ENCODE measurements at regions not wholly inside any gene's neighbourhood (a gene's known extent, or its start where the extent isn't known, plus 50 kb on each side); places are given as distances from the start of the nearest gene placed in this dataset.

GRCh38 chr9:80596579-80596978, 1024.8 kb downstream of the TLE4 start:
- H3K9me3 ChIP-seq (ENCODE audit: control insufficient read depth in 2 of 2, insufficient read depth in 1 of 2, low read length in 1 of 2): no peaks in the 10 kb centered on the region

GRCh38 chr9:80595192-80595591, 1023.4 kb downstream of the TLE4 start:
- Histone ChIP-seq H3K27ac (ENCODE audit: low read depth in 1 of 2, low read length in 1 of 2) (no peak overlapping the region), H3K4me3 (ENCODE audit: low read length in 2 of 2) (no peak overlapping the region), H3K9me3 (ENCODE audit: control insufficient read depth in 2 of 2, insufficient read depth in 1 of 2, low read length in 1 of 2) (no peaks in the 10 kb centered on the region), H3K36me3 (ENCODE audit: control insufficient read depth in 2 of 2, insufficient read depth in 2 of 2, low read length in 1 of 2) (no peaks in the 10 kb centered on the region), H3K4me1 (ENCODE audit: control insufficient read depth in 2 of 2, insufficient read depth in 2 of 2, low read length in 2 of 2) (no peaks in the 10 kb centered on the region), H3K27me3 (ENCODE audit: control insufficient read depth in 2 of 2, insufficient read depth in 1 of 2, low read length in 1 of 2) (no peaks in the 10 kb centered on the region)
- no peak for DNase-seq (ENCODE audit: low read depth in 6 of 9, low spot score in 9 of 9)
- 96% methylated on average over 4 of the region's 4 CpGs for WGBS

More at GRCh38 chr9:80596579-80596978, 1024.8 kb downstream of the TLE4 start:
- DNase-seq (ENCODE audit: low read depth in 6 of 9, low spot score in 9 of 9): no peak
- Histone ChIP-seq H3K27me3 (ENCODE audit: control insufficient read depth in 2 of 2, insufficient read depth in 1 of 2, low read length in 1 of 2) (no peaks in the 10 kb centered on the region), H3K4me3 (ENCODE audit: low read length in 2 of 2) (no peak overlapping the region), H3K4me1 (ENCODE audit: control insufficient read depth in 2 of 2, insufficient read depth in 2 of 2, low read length in 2 of 2) (no peaks in the 10 kb centered on the region), H3K27ac (ENCODE audit: low read depth in 1 of 2, low read length in 1 of 2) (no peak overlapping the region), H3K36me3 (ENCODE audit: control insufficient read depth in 2 of 2, insufficient read depth in 2 of 2, low read length in 1 of 2) (no peaks in the 10 kb centered on the region)

- Histone ChIP-seq H3K4me3 (ENCODE audit: low read length in 2 of 2) (no peak overlapping the region), H3K36me3 (ENCODE audit: control insufficient read depth in 2 of 2, insufficient read depth in 2 of 2, low read length in 1 of 2) (no peaks in the 10 kb centered on the region), H3K4me1 (ENCODE audit: control insufficient read depth in 2 of 2, insufficient read depth in 2 of 2, low read length in 2 of 2) (no peaks in the 10 kb centered on the region), H3K9me3 (ENCODE audit: control insufficient read depth in 2 of 2, insufficient read depth in 1 of 2, low read length in 1 of 2) (no peaks in the 10 kb centered on the region), H3K27ac (ENCODE audit: low read depth in 1 of 2, low read length in 1 of 2) (no peak overlapping the region), H3K27me3 (ENCODE audit: control insufficient read depth in 2 of 2, insufficient read depth in 1 of 2, low read length in 1 of 2) (no peaks in the 10 kb centered on the region)
- DNase-seq (ENCODE audit: low read depth in 6 of 9, low spot score in 9 of 9): no peak
Measured at GRCh38 chr9:80592413-80592812, 1020.6 kb downstream of the TLE4 start.

- 47% methylated on average over 1 of the region's 1 CpG for WGBS
Measured at GRCh38 chr9:80586786-80587330, 1015.1 kb downstream of the TLE4 start.

GRCh38 chr9:80571953-80572352, 1000.2 kb downstream of the TLE4 start:
- Histone ChIP-seq H3K27me3 (ENCODE audit: control insufficient read depth in 2 of 2, insufficient read depth in 1 of 2, low read length in 1 of 2) (no peaks in the 10 kb centered on the region), H3K9me3 (ENCODE audit: control insufficient read depth in 2 of 2, insufficient read depth in 1 of 2, low read length in 1 of 2) (no peaks in the 10 kb centered on the region), H3K4me1 (ENCODE audit: control insufficient read depth in 2 of 2, insufficient read depth in 2 of 2, low read length in 2 of 2) (no peaks in the 10 kb centered on the region), H3K36me3 (ENCODE audit: control insufficient read depth in 2 of 2, insufficient read depth in 2 of 2, low read length in 1 of 2) (no peaks in the 10 kb centered on the region), H3K4me3 (ENCODE audit: low read length in 2 of 2) (no peak overlapping the region), H3K27ac (ENCODE audit: low read depth in 1 of 2, low read length in 1 of 2) (no peak overlapping the region)
- 90% methylated on average over 3 of the region's 3 CpGs for WGBS
- DNase-seq (ENCODE audit: low read depth in 6 of 9, low spot score in 9 of 9): no peak

More at GRCh38 chr9:80586786-80587330, 1015.1 kb downstream of the TLE4 start:
- Histone ChIP-seq H3K36me3 (ENCODE audit: control insufficient read depth in 2 of 2, insufficient read depth in 2 of 2, low read length in 1 of 2) (no peaks in the 10 kb centered on the region), H3K4me1 (ENCODE audit: control insufficient read depth in 2 of 2, insufficient read depth in 2 of 2, low read length in 2 of 2) (no peaks in the 10 kb centered on the region), H3K9me3 (ENCODE audit: control insufficient read depth in 2 of 2, insufficient read depth in 1 of 2, low read length in 1 of 2) (no peaks in the 10 kb centered on the region), H3K4me3 (ENCODE audit: low read length in 2 of 2) (no peak overlapping the region), H3K27me3 (ENCODE audit: control insufficient read depth in 2 of 2, insufficient read depth in 1 of 2, low read length in 1 of 2) (no peaks in the 10 kb centered on the region), H3K27ac (ENCODE audit: low read depth in 1 of 2, low read length in 1 of 2) (no peak overlapping the region)
- no peak for DNase-seq (ENCODE audit: low read depth in 6 of 9, low spot score in 9 of 9)

GRCh38 chr9:80569236-80569635, 997.5 kb downstream of the TLE4 start:
- H3K9me3 ChIP-seq (ENCODE audit: control insufficient read depth in 2 of 2, insufficient read depth in 1 of 2, low read length in 1 of 2): no peaks in the 10 kb centered on the region
- H3K27me3 ChIP-seq (ENCODE audit: control insufficient read depth in 2 of 2, insufficient read depth in 1 of 2, low read length in 1 of 2): no peaks in the 10 kb centered on the region
- no peak for DNase-seq (ENCODE audit: low read depth in 6 of 9, low spot score in 9 of 9)
- WGBS: 47% methylated on average over 1 of the region's 1 CpG
- H3K4me3 ChIP-seq (ENCODE audit: low read length in 2 of 2): no peak overlapping the region
- no peaks in the 10 kb centered on the region for H3K36me3 ChIP-seq (ENCODE audit: control insufficient read depth in 2 of 2, insufficient read depth in 2 of 2, low read length in 1 of 2)
- H3K27ac ChIP-seq (ENCODE audit: low read depth in 1 of 2, low read length in 1 of 2): no peak overlapping the region
- no peaks in the 10 kb centered on the region for H3K4me1 ChIP-seq (ENCODE audit: control insufficient read depth in 2 of 2, insufficient read depth in 2 of 2, low read length in 2 of 2)

GRCh38 chr9:80561526-80561925, 989.8 kb downstream of the TLE4 start:
- DNase-seq (ENCODE audit: low read depth in 6 of 9, low spot score in 9 of 9): no peak
- H3K4me1 ChIP-seq (ENCODE audit: control insufficient read depth in 2 of 2, insufficient read depth in 2 of 2, low read length in 2 of 2): no peaks in the 10 kb centered on the region
- WGBS: 97% methylated on average over 2 of the region's 2 CpGs
- H3K36me3 ChIP-seq (ENCODE audit: control insufficient read depth in 2 of 2, insufficient read depth in 2 of 2, low read length in 1 of 2): no peaks in the 10 kb centered on the region
- no peaks in the 10 kb centered on the region for H3K27me3 ChIP-seq (ENCODE audit: control insufficient read depth in 2 of 2, insufficient read depth in 1 of 2, low read length in 1 of 2)
- H3K4me3 ChIP-seq (ENCODE audit: low read length in 2 of 2): no peak overlapping the region
- no peak overlapping the region for H3K27ac ChIP-seq (ENCODE audit: low read depth in 1 of 2, low read length in 1 of 2)
- H3K9me3 ChIP-seq (ENCODE audit: control insufficient read depth in 2 of 2, insufficient read depth in 1 of 2, low read length in 1 of 2): no peaks in the 10 kb centered on the region

- Histone ChIP-seq H3K9me3 (ENCODE audit: control insufficient read depth in 2 of 2, insufficient read depth in 1 of 2, low read length in 1 of 2) (no peaks in the 10 kb centered on the region), H3K27ac (ENCODE audit: low read depth in 1 of 2, low read length in 1 of 2) (no peak overlapping the region), H3K4me3 (ENCODE audit: low read length in 2 of 2) (no peak overlapping the region), H3K27me3 (ENCODE audit: control insufficient read depth in 2 of 2, insufficient read depth in 1 of 2, low read length in 1 of 2) (no peaks in the 10 kb centered on the region), H3K4me1 (ENCODE audit: control insufficient read depth in 2 of 2, insufficient read depth in 2 of 2, low read length in 2 of 2) (no peaks in the 10 kb centered on the region), H3K36me3 (ENCODE audit: control insufficient read depth in 2 of 2, insufficient read depth in 2 of 2, low read length in 1 of 2) (no peaks in the 10 kb centered on the region)
- WGBS: 92% methylated on average over 2 of the region's 2 CpGs
- no peak for DNase-seq (ENCODE audit: low read depth in 6 of 9, low spot score in 9 of 9)
Measured at GRCh38 chr9:80560976-80561375, 989.2 kb downstream of the TLE4 start.

- no peak for DNase-seq (ENCODE audit: low read depth in 6 of 9, low spot score in 9 of 9)
- Histone ChIP-seq H3K4me3 (ENCODE audit: low read length in 2 of 2) (no peak overlapping the region), H3K27me3 (ENCODE audit: control insufficient read depth in 2 of 2, insufficient read depth in 1 of 2, low read length in 1 of 2) (no peaks in the 10 kb centered on the region), H3K36me3 (ENCODE audit: control insufficient read depth in 2 of 2, insufficient read depth in 2 of 2, low read length in 1 of 2) (no peaks in the 10 kb centered on the region), H3K4me1 (ENCODE audit: control insufficient read depth in 2 of 2, insufficient read depth in 2 of 2, low read length in 2 of 2) (no peaks in the 10 kb centered on the region), H3K9me3 (ENCODE audit: control insufficient read depth in 2 of 2, insufficient read depth in 1 of 2, low read length in 1 of 2) (no peaks in the 10 kb centered on the region), H3K27ac (ENCODE audit: low read depth in 1 of 2, low read length in 1 of 2) (no peak overlapping the region)
- WGBS: 98% methylated on average over 1 of the region's 1 CpG
Measured at GRCh38 chr9:80557256-80557655, 985.5 kb downstream of the TLE4 start.

GRCh38 chr9:80556631-80557030, 984.9 kb downstream of the TLE4 start:
- DNase-seq (ENCODE audit: low read depth in 6 of 9, low spot score in 9 of 9): no peak
- no peaks in the 10 kb centered on the region for H3K9me3 ChIP-seq (ENCODE audit: control insufficient read depth in 2 of 2, insufficient read depth in 1 of 2, low read length in 1 of 2)
- H3K27ac ChIP-seq (ENCODE audit: low read depth in 1 of 2, low read length in 1 of 2): no peak overlapping the region
- no peaks in the 10 kb centered on the region for H3K27me3 ChIP-seq (ENCODE audit: control insufficient read depth in 2 of 2, insufficient read depth in 1 of 2, low read length in 1 of 2)
- H3K4me1 ChIP-seq (ENCODE audit: control insufficient read depth in 2 of 2, insufficient read depth in 2 of 2, low read length in 2 of 2): no peaks in the 10 kb centered on the region
- H3K4me3 ChIP-seq (ENCODE audit: low read length in 2 of 2): no peak overlapping the region
- H3K36me3 ChIP-seq (ENCODE audit: control insufficient read depth in 2 of 2, insufficient read depth in 2 of 2, low read length in 1 of 2): no peaks in the 10 kb centered on the region
